OCI-LY1 (cell line): ENCODE measurements at regions not wholly inside any gene's neighbourhood (a gene's known extent, or its start where the extent isn't known, plus 50 kb on each side); places are given as distances from the start of the nearest gene placed in this dataset.

Source experiments
- H2AFZ ChIP-seq: fragments of 200-600 bp; sonication (generic), shearing (Covaris generic); 2 replicates; pipeline ENCODE4 v1.6.0; 2014; ENCODE audit warnings: antibody characterized with exemption, mild to moderate bottlenecking, low read length
- H3F3A ChIP-seq: fragments of 200-600 bp; sonication (generic), shearing (Covaris generic); 2 replicates; pipeline ENCODE4 v1.6.0; 2014; ENCODE audit warnings: mild to moderate bottlenecking, antibody characterized with exemption, low read length, moderate library complexity; ENCODE audit not compliant: insufficient read depth
- H3K27ac ChIP-seq: fragments of 200-600 bp; sonication (generic); 2 replicates; pipeline ENCODE4 v1.5.1; 2014; ENCODE audit warnings: low read length, mixed run types, mild to moderate bottlenecking, low read depth; ENCODE audit not compliant: poor library complexity, severe bottlenecking
- H3K27me3 ChIP-seq: fragments of 200-600 bp; sonication (generic); 2 replicates; pipeline ENCODE4 v1.6.0; 2014; ENCODE audit warnings: antibody characterized with exemption, mild to moderate bottlenecking, low read length, moderate library complexity; ENCODE audit not compliant: insufficient read depth
- H3K36me3 ChIP-seq: fragments of 200-600 bp; sonication (generic); 2 replicates; pipeline ENCODE4 v1.6.1; 2014; ENCODE audit warnings: mild to moderate bottlenecking, antibody characterized with exemption, low read length, moderate library complexity, mixed read lengths; ENCODE audit not compliant: insufficient read depth
- H3K4me1 ChIP-seq: fragments of 200-600 bp; sonication (generic); 2 replicates; pipeline ENCODE4 v1.5.1; 2014; ENCODE audit warnings: mild to moderate bottlenecking, low read length, moderate library complexity; ENCODE audit not compliant: insufficient read depth, severe bottlenecking
- H3K4me2 ChIP-seq: fragments of 200-600 bp; sonication (generic), shearing (Covaris generic); 2 replicates; pipeline ENCODE4 v1.6.1; 2014; ENCODE audit warnings: low read length
- H3K4me3 ChIP-seq: fragments of 200-600 bp; sonication (generic); 2 replicates; pipeline ENCODE4 v1.5.1; 2014; ENCODE audit warnings: low read length, low read depth, mild to moderate bottlenecking, mixed read lengths; ENCODE audit not compliant: poor library complexity, severe bottlenecking
- H3K79me2 ChIP-seq: fragments of 200-600 bp; shearing (Covaris generic); 2 replicates; pipeline ENCODE4 v1.6.1; 2016; ENCODE audit warnings: mixed run types, low read length, mixed read lengths; ENCODE audit not compliant: insufficient read depth
- H3K9ac ChIP-seq: fragments of 200-600 bp; sonication (generic), shearing (Covaris generic); 2 replicates; pipeline ENCODE4 v1.6.1; 2014; ENCODE audit warnings: mild to moderate bottlenecking, low read length, mixed read lengths
- H3K9me2 ChIP-seq: fragments of 200-600 bp; sonication (generic), shearing (Covaris generic); 2 replicates; pipeline ENCODE4 v1.6.1; 2014; ENCODE audit warnings: low read depth, mild to moderate bottlenecking, low read length, mixed read lengths
- H3K9me3 ChIP-seq: fragments of 200-600 bp; shearing (Covaris generic); 2 replicates; pipeline ENCODE4 v1.6.1; 2014; ENCODE audit warnings: low read length, mixed read lengths
- H4K20me1 ChIP-seq: fragments of 200-600 bp; sonication (generic), shearing (Covaris generic); 2 replicates; pipeline ENCODE4 v1.6.0; 2016; ENCODE audit warnings: mild to moderate bottlenecking, low read length; ENCODE audit not compliant: insufficient read depth
- EZH2 ChIP-seq: fragments of 200-600 bp; sonication (generic), shearing (Covaris generic); IDR thresholded peaks from 2 replicates; pipeline ENCODE4 v1.8.0; 2017; ENCODE audit warnings: borderline replicate concordance, mixed run types, mild to moderate bottlenecking, antibody characterized with exemption, low read length, moderate library complexity, mixed read lengths
- TF ChIP-seq, protein P1 (sequence below): fragments of 200-600 bp; sonication (generic), shearing (Covaris generic); IDR thresholded peaks from 2 replicates; pipeline ENCODE4 v1.5.1; 2017; ENCODE audit warnings: mild to moderate bottlenecking, antibody characterized with exemption, low read length, moderate library complexity, mixed read lengths

DNA sequence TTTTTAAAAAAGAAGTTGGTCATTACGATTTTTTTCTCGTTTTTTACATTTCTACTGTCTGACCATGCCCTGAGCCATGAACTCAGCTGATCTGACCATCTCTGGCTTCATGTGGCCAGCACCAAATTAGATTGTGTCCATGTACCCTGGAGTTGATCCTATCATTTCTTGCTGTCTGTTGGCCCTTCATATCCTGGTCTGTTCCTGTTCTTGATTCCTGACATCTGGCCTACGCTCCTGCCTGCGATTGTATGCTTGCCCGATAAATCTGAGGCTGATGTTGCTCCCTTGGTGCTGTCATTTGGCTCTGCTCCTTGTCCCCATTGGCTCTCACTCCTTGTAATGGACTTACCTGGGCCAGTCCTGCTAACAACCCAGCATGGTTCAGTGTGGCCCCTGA, 89.8 kb upstream of the IGSF10 start:
- no peaks in the 10 kb centered on the region for H3K79me2 ChIP-seq
- H3K27me3 ChIP-seq, result no peaks in the 10 kb centered on the region
- H3F3A ChIP-seq, result no peaks in the 10 kb centered on the region
- H3K4me3 ChIP-seq, result no peak overlapping the region
- H3K4me1 ChIP-seq, result no peaks in the 10 kb centered on the region
- H2AFZ ChIP-seq, result no peak overlapping the region
- H3K4me2 ChIP-seq, result no peak overlapping the region
- H4K20me1 ChIP-seq, result no peaks in the 10 kb centered on the region
- TF ChIP-seq, protein P1, sequence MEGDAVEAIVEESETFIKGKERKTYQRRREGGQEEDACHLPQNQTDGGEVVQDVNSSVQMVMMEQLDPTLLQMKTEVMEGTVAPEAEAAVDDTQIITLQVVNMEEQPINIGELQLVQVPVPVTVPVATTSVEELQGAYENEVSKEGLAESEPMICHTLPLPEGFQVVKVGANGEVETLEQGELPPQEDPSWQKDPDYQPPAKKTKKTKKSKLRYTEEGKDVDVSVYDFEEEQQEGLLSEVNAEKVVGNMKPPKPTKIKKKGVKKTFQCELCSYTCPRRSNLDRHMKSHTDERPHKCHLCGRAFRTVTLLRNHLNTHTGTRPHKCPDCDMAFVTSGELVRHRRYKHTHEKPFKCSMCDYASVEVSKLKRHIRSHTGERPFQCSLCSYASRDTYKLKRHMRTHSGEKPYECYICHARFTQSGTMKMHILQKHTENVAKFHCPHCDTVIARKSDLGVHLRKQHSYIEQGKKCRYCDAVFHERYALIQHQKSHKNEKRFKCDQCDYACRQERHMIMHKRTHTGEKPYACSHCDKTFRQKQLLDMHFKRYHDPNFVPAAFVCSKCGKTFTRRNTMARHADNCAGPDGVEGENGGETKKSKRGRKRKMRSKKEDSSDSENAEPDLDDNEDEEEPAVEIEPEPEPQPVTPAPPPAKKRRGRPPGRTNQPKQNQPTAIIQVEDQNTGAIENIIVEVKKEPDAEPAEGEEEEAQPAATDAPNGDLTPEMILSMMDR, result no peak
- no peak for TF ChIP-seq EZH2
- no peaks in the 10 kb centered on the region for H3K9me2 ChIP-seq
- H3K9me3 ChIP-seq, result no peaks in the 10 kb centered on the region
- no peak overlapping the region for H3K9ac ChIP-seq
- H3K27ac ChIP-seq, result no peak overlapping the region
- no peaks in the 10 kb centered on the region for H3K36me3 ChIP-seq

DNA sequence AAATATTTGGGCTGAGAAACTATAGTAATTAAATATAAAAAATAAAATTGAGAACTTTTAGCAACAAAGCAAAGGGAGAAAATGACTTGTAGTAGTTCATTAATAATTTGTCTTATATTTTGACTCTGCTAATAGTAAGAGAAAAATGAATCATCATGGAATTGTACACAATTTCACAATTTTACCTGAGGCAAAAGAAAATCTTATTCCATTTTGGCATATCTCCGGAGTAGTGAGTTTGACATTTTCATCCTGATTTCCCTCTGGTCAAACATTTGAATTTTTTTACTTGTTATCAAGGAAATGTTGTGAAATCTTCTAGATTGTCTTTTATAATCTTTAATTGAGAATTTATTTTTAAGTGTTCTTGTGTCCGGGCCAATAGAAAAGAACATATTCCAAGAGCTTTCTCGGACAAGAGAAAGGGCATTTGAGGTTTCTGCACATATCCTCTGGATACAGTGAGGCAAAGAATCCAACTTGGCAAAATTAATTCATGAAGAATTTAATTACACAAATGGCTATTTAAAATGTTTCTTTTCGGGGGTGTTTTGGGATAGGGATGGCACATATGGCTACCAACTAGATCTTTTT, 89.3 kb upstream of the IGSF10 start:
- TF ChIP-seq, protein P1, result no peak
- no peak for TF ChIP-seq EZH2
- Histone ChIP-seq H3K27me3 (no peaks in the 10 kb centered on the region), H3K9ac (no peak overlapping the region), H3K4me1 (no peaks in the 10 kb centered on the region), H3F3A (no peaks in the 10 kb centered on the region), H3K4me3 (no peak overlapping the region), H3K9me3 (no peaks in the 10 kb centered on the region), H4K20me1 (no peaks in the 10 kb centered on the region), H3K9me2 (no peaks in the 10 kb centered on the region), H3K4me2 (no peak overlapping the region), H3K27ac (no peak overlapping the region), H3K79me2 (no peaks in the 10 kb centered on the region), H3K36me3 (no peaks in the 10 kb centered on the region), H2AFZ (no peak overlapping the region)

DNA sequence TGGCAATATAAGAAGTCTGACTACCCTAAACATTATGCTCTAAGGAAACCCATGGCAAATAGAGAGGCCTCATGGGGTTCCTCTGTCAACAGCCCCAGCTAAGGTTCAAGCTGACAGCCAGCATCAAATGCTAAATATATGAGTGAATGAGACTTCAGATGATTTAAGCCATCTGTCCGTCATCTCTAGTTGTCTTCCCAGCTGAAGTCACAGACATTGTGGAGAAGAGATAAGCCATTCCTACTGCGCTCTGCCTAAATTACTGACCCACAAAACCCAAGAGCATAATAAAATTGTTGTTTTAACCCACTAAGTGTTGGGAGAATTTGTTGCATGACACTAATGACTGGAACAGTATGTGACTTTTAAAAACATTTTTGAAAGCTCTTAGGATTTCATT, 87.3 kb upstream of the IGSF10 start:
- Histone ChIP-seq H3F3A (no peaks in the 10 kb centered on the region), H3K9me2 (no peaks in the 10 kb centered on the region)

More for the DNA sequence above, 87.3 kb upstream of the IGSF10 start:
- H3K4me2 ChIP-seq, result no peak overlapping the region
- H3K36me3 ChIP-seq, result no peaks in the 10 kb centered on the region
- no peak overlapping the region for H3K4me3 ChIP-seq
- TF ChIP-seq, protein P1, result no peak
- no peak for TF ChIP-seq EZH2
- H2AFZ ChIP-seq, result no peak overlapping the region
- no peak overlapping the region for H3K27ac ChIP-seq
- H3K9me3 ChIP-seq, result no peaks in the 10 kb centered on the region
- H3K79me2 ChIP-seq, result no peaks in the 10 kb centered on the region
- H3K4me1 ChIP-seq, result peaks cover 4% of the 10 kb centered on the region
- H3K9ac ChIP-seq, result no peak overlapping the region
- H4K20me1 ChIP-seq, result no peaks in the 10 kb centered on the region
- no peaks in the 10 kb centered on the region for H3K27me3 ChIP-seq
